HL-60 (cell line): ENCODE measurements at regions not wholly inside any gene's neighbourhood (a gene's known extent, or its start where the extent isn't known, plus 50 kb on each side); places are given as distances from the start of the nearest gene placed in this dataset.
"Not testable (repeated sequence)": the region's sequence is repeated elsewhere in the genome, so short reads cannot be mapped to it uniquely, and the experiment has no call there.

Source experiments
- DNase-seq, 2 experiments: peaks; one replicate each; pipeline ENCODE4 v3.0.0-alpha.2; 2010 to 2020; ENCODE audit warnings: low read depth in 1 of 2, low spot score in 1 of 2
- H3K27ac ChIP-seq: fragments of 250-450 bp; sonication (Bioruptor Pico); replicated peaks from 2 replicates; pipeline ENCODE4 v1.5.1; 2020; ENCODE audit warnings: mild to moderate bottlenecking, moderate library complexity
- H3K27me3 ChIP-seq: fragments of 250-450 bp; sonication (Bioruptor Pico); 2 replicates; pipeline ENCODE4 v1.5.1; 2021; ENCODE audit warnings: mild to moderate bottlenecking, moderate library complexity; ENCODE audit not compliant: insufficient read depth, poor library complexity, severe bottlenecking
- H3K4me3 ChIP-seq: replicated peaks from 2 replicates; pipeline ENCODE4 v1.5.1; 2011; ENCODE audit warnings: mild to moderate bottlenecking, control low read depth, low read length; ENCODE audit not compliant: insufficient read depth
- CTCF ChIP-seq: IDR thresholded peaks from one replicate; pipeline ENCODE4 v1.5.1; 2011; ENCODE audit warnings: low read length, control low read depth, inconsistent platforms; ENCODE audit not compliant: insufficient read depth
- GABPA ChIP-seq: IDR thresholded peaks from 2 replicates; pipeline ENCODE4 v1.6.1; 2012; ENCODE audit warnings: low read depth
- POLR2AphosphoS5 ChIP-seq: IDR thresholded peaks from 2 replicates; pipeline ENCODE4 v1.6.1; 2012; ENCODE audit warnings: low read depth
- REST ChIP-seq: IDR thresholded peaks from 2 replicates; pipeline ENCODE4 v1.6.1; 2012; ENCODE audit warnings: low read depth; ENCODE audit not compliant: insufficient replicate concordance
- SPI1 ChIP-seq: IDR thresholded peaks from 2 replicates; pipeline ENCODE4 v1.6.1; 2012; ENCODE audit warnings: low read depth, mild to moderate bottlenecking, borderline replicate concordance

GRCh38 chr7:69104023-69104422 lies 494.3 kb upstream of the AUTS2 start:
- no peak for DNase-seq
- TF ChIP-seq CTCF (no peak), SPI1 (no peak), GABPA (no peak), REST (no peak), POLR2AphosphoS5 (no peak)
- H3K4me3 ChIP-seq, result no peak overlapping the region
- no peak overlapping the region for H3K27ac ChIP-seq
- no peaks in the 10 kb centered on the region for H3K27me3 ChIP-seq

- TF ChIP-seq REST, result no peak
- no peak for TF ChIP-seq CTCF
- no peak for TF ChIP-seq GABPA
- no peak for TF ChIP-seq POLR2AphosphoS5
- no peak for TF ChIP-seq SPI1
- H3K4me3 ChIP-seq, result no peak overlapping the region
- no peak overlapping the region for H3K27ac ChIP-seq
- DNase-seq, result no peak
- H3K27me3 ChIP-seq, result no peaks in the 10 kb centered on the region
Observed at GRCh38 chr7:69105092-69105491, 493.2 kb upstream of the AUTS2 start.

- DNase-seq, result no peak
- H3K27me3 ChIP-seq, result no peaks in the 10 kb centered on the region
- H3K4me3 ChIP-seq, result no peak overlapping the region
- TF ChIP-seq GABPA (no peak), SPI1 (no peak), REST (no peak), POLR2AphosphoS5 (no peak), CTCF (no peak)
- H3K27ac ChIP-seq, result no peak overlapping the region
Observed at GRCh38 chr7:69105981-69106380, 492.3 kb upstream of the AUTS2 start.

- H3K27me3 ChIP-seq, H3K27ac ChIP-seq, DNase-seq, H3K4me3 ChIP-seq: not testable (repeated sequence)
Observed at GRCh38 chr7:69106449-69106848, 491.8 kb upstream of the AUTS2 start.

GRCh38 chr7:69106946-69107345 lies 491.3 kb upstream of the AUTS2 start:
- H3K4me3 ChIP-seq, DNase-seq, H3K27me3 ChIP-seq, H3K27ac ChIP-seq: not testable (repeated sequence)
